ENCODE measurements at regions not wholly inside any gene's neighbourhood (a gene's known extent, or its start where the extent isn't known, plus 50 kb on each side); places are given as distances from the start of the nearest gene placed in this dataset.

DNA sequence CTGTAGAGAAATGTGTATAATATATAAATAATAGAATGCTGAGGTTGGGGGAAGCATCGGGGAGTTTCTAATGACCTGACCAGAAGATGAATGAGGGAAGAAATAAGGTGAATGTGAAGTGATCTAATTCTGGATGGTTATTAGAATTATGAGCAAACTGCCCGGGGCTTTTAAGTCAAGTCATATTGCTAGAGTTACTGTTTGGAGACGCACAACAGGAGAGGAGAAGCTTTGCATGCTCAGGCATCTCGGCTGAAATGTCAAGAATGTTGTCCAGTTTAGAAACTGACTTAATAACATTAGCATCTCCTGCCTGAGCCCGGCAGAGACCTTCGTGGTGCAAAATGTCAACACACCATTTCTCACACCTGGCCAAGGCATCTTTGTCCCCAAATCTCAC is 119.1 kb downstream of the RRAGC start:
- DNase-seq (ENCODE audit: extremely low read depth, low read depth), result no peak
- TF ChIP-seq, protein P1, sequence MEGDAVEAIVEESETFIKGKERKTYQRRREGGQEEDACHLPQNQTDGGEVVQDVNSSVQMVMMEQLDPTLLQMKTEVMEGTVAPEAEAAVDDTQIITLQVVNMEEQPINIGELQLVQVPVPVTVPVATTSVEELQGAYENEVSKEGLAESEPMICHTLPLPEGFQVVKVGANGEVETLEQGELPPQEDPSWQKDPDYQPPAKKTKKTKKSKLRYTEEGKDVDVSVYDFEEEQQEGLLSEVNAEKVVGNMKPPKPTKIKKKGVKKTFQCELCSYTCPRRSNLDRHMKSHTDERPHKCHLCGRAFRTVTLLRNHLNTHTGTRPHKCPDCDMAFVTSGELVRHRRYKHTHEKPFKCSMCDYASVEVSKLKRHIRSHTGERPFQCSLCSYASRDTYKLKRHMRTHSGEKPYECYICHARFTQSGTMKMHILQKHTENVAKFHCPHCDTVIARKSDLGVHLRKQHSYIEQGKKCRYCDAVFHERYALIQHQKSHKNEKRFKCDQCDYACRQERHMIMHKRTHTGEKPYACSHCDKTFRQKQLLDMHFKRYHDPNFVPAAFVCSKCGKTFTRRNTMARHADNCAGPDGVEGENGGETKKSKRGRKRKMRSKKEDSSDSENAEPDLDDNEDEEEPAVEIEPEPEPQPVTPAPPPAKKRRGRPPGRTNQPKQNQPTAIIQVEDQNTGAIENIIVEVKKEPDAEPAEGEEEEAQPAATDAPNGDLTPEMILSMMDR (IDR thresholded peaks at IDR 0.05; ENCODE audit: low read depth, low read length), result no peak

DNA sequence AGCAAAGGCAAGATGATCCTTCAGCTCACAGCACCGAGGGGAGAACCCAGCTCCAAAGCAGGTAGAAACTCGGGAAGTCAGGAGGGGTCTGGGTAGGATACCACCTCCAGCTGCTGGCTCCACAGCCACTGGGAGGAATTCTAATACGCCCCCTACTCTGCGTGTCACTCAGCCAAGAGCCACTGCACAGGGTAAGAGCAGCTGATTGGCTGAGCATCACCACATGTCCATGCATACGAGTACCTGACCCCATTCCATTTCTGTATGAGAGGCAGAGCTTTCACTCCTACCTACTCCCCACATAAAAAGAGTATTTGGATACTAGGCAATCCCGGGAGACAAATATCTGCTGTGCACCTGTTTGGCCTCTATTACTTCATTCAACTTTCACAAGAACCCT is 121.4 kb downstream of the RRAGC start:
- DNase-seq (ENCODE audit: extremely low read depth, low read depth), result no peak

DNA sequence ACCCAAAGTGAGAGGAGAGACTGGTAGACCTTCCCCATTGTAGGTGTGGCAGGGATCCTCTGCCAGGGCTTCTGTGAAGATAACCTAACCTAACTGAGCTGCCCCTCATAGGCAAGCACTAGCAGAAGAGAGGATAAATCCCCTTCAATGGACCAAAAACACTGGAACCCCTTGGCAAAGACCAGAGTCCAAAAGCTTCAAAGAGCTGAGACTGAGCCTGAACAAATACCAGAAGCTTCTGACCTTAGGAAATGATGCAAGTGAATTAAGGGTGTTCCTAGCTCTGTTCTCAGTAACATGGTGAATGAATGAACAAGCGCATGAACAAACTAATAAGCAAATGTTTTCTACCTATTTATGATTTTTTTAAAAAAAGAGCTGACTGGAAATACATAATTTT is 123.2 kb downstream of the RRAGC start:
- no peak for DNase-seq (ENCODE audit: extremely low read depth, low read depth)
- TF ChIP-seq, protein P1 (IDR thresholded peaks at IDR 0.05; ENCODE audit: low read depth, low read length), result no peak

More for the DNA sequence above, 121.4 kb downstream of the RRAGC start:
- TF ChIP-seq, protein P1 (IDR thresholded peaks at IDR 0.05; ENCODE audit: low read depth, low read length), result no peak

DNA sequence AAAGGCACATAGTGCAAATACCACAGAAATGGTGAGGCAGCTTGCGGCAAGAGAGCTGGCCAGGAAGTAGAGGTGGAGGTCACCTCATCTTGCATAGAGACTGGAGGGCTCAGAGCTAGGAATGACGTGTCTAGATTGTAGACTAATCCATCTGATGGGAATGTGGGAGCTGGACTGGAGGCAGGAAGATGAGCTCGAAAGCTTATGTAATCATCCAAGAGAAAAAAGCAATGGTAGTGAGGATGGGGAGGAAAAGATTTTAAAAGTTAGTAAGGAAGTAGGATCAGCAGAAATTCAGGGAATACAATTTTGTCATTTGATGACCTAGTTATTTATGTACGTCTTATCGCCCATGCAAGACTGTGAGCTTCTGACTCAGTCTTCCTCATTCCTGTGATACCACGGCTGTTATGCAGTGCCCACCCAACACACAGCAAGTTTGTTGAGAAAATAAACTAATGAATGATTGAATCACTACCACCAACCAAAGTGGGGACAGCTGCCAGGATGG is 123.9 kb downstream of the RRAGC start:
- no peak for DNase-seq (ENCODE audit: extremely low read depth, low read depth)
- TF ChIP-seq, protein P1 (IDR thresholded peaks at IDR 0.05; ENCODE audit: low read depth, low read length), result no peak

DNA sequence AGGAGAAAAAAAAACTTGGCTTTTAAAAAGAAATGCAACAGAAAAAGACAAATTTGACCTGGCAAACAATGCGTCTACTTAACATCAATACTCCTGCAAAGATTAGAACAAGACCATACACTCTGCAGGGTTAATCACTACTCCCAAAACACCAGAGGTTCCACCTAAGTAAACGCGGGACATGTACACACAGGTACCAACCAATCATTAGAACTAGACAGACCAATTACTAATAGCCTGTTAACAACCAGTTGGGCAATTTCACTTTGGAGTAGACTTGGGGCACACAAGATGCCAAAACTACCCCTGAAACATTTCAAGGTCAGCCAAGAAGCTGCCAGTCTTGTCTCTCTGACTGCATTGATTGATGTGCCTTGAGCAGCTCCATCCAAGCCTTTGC is 125.8 kb downstream of the RRAGC start:
- TF ChIP-seq, protein P1 (IDR thresholded peaks at IDR 0.05; ENCODE audit: low read depth, low read length), result no peak
- DNase-seq (ENCODE audit: extremely low read depth, low read depth), result no peak

DNA sequence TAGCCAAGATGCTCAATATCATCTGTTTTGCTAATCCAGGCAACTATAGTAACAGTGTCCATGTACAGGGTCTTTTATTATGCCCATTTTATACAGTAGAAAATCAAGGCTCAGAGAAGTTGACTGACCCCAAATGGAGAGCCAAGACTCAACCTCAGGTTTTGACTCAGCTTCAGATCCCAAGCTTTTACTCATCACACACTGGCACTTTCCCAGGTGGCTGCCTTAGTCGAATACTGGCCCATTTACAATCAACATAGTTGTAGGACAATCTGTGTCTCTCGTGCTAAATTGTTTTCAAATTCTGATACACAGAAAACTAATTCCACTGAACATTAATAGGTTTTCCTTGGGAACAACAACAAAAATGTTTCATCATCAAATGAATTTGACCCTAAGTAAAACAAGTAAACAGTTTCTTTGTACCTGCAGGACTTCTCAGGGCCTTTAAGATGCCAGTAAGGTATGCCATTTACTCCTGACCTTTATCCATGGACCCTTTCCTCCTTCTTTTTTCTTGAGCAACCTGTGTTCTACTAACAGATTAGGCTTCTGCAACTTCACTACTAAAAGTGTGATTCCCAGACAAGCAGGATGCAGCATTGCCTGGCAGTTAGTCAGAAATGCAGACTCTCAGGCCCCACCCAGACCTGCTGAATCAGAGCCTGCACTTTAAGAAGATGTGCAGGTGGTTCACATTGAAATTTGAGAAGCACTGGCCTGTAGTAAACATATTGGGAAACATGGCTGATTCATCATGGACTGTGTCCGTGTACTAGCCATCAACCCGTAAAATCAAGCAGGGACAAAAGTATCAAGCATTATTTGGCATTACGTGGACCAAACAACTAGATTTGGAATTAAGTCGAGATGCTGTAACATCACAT is 128.8 kb downstream of the RRAGC start:
- no peak for DNase-seq (ENCODE audit: extremely low read depth, low read depth)

DNA sequence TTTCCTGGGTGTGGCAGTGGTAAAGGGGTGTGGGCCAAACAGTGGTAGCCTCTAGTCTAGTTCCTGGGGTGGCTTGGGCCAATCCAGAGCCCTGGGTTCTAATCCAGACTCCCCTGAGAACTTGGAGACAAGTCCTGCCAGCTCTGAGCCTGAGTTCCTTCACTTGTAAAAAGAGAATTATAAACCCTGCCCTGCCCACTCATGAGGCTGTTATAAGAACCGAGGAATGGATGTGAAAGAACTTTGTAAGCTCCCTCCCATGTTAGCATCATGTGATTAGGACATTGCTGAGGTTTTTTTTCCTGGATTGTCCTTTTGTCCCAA is 131.0 kb downstream of the RRAGC start:
- TF ChIP-seq, protein P1 (IDR thresholded peaks at IDR 0.05; ENCODE audit: low read depth, low read length), result no peak
- no peak for DNase-seq (ENCODE audit: extremely low read depth, low read depth)

More for the DNA sequence above, 128.8 kb downstream of the RRAGC start:
- TF ChIP-seq, protein P1 (IDR thresholded peaks at IDR 0.05; ENCODE audit: low read depth, low read length), result no peak

Data from AG09319 (cell line).